Fibroblast of villous mesenchyme (primary cell): ENCODE measurements at regions not wholly inside any gene's neighbourhood (a gene's known extent, or its start where the extent isn't known, plus 50 kb on each side); places are given as distances from the start of the nearest gene placed in this dataset.

Experiments
- DNase-seq: peaks from one replicate; pipeline ENCODE4 v3.0.0-alpha.2; 2010; ENCODE audit warnings: low read depth
- H3K4me3 ChIP-seq: 2 replicates; pipeline ENCODE4 v1.5.1; 2011; ENCODE audit warnings: low read depth, mild to moderate bottlenecking, low read length
- CTCF ChIP-seq: IDR thresholded peaks from 2 replicates; pipeline ENCODE4 v1.5.1; 2012; ENCODE audit warnings: low read depth, mild to moderate bottlenecking, low read length; ENCODE audit not compliant: insufficient read depth

DNA sequence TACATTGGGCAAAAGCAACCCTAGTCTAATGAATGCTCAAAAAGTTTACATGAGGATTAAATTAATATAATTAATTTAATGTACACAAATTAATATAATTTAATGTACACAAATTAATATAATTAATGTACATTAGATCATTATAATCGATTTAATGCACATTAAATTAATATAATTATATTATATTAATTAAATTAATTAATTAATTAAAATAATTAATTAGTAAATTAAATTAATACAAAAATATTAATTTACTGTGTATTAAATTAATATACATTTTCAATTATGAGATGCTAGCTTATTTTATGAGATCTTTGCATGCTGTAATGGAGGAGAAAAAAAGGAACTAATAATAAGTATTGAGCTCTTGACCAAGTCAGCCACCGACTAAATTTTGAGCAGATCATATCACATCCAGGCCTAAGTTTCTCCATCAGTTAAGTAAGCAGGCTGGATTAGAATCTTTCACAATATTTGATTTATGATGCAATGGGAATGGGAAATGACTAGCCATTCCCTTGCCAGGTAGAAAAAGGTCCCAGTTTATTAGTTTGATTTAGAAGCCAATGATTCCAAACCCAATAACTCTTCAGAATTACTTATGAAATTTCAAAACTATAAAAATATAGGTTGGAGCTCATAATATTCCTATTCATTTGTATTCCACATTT lies 533.4 kb upstream of the GRIA1 start:
- TF ChIP-seq CTCF: no peak
- no peak for DNase-seq
- H3K4me3 ChIP-seq: no peak overlapping the region

GRCh38 chr5:152978141-152978835 lies 512.2 kb upstream of the GRIA1 start:
- no peak for DNase-seq
- no peak overlapping the region for H3K4me3 ChIP-seq
- TF ChIP-seq CTCF: no peak

GRCh38 chr5:152987131-152987530 lies 503.3 kb upstream of the GRIA1 start:
- TF ChIP-seq CTCF: no peak
- DNase-seq: no peak
- no peak overlapping the region for H3K4me3 ChIP-seq

DNA sequence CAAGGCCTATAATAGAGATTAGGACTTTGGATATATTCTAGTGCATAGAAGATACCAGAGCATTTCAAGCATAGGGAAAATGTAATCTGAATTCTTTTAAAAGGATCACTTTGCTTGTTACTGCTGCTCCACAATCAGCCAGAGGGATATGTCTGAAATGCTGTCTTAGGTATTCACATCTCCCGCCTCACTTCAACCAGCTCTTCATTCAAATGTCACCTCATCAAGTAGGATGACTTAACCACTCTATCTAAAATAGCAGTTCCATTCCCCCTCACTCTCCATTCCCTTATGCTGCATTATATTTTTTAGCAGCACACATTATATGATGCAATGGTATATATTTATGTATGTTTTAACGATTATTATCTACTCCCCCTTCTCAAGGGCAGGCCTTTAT lies 500.3 kb upstream of the GRIA1 start:
- no peak for DNase-seq
- TF ChIP-seq CTCF: no peak
- no peak overlapping the region for H3K4me3 ChIP-seq

DNA sequence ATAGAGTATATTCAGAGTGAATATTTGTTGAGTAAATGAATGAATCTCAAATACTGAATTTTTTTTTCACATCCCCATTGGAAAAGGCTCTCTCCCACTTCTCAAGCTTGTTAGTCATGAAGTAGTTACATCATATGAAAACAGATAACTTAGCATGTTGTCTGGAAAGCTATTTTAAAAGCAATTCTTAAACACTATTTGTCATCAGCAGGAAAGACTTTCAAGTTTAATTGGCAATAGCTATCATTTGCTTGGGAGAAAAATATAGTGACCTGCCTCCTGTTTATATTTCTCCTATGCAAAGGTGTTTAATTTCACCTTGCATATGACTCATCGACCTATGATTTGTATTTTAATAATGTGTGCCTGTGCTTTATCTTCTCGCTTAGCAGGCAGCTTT lies 499.8 kb upstream of the GRIA1 start:
- no peak for TF ChIP-seq CTCF
- no peak for DNase-seq
- H3K4me3 ChIP-seq: no peak overlapping the region

DNA sequence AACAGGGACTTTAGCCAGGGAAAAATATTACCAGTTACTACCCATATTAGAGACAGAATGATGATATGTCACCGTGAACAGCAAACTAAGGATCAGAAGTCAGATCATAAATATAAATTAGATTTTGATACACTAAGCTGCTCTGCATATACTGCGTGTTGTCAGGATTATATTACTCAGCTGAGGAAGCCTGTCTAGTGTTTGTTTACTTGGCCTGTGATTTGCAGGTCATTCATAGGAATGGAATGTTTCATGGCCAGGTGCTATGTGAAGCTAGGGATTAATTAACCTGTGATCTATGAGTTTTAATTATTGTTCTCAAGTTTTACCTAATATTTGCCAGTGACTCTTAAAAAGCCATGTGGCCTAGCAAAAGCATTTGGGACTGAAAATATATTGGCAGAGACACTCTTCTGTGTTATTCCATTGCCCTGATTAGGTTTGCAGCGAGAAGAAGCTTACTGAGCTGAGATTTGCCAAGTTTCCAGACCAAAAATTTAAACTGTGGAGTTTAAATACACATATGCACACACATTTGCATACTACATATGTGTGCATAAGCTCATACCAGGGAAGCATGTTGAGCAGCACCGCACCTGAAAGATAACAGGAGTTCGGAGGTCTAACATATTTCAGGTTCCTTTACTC lies 496.3 kb upstream of the GRIA1 start:
- no peak overlapping the region for H3K4me3 ChIP-seq
- no peak for DNase-seq
- no peak for TF ChIP-seq CTCF
